Activated CD4-positive, alpha-beta T cell treated with anti-CD3 and anti-CD28 coated beads for 48 hours (primary cell): ENCODE measurements at regions not wholly inside any gene's neighbourhood (a gene's known extent, or its start where the extent isn't known, plus 50 kb on each side); places are given as distances from the start of the nearest gene placed in this dataset.

Source experiments
- DNase-seq: peaks from one replicate; pipeline ENCODE4 v3.0.0-alpha.2; 2020

DNA sequence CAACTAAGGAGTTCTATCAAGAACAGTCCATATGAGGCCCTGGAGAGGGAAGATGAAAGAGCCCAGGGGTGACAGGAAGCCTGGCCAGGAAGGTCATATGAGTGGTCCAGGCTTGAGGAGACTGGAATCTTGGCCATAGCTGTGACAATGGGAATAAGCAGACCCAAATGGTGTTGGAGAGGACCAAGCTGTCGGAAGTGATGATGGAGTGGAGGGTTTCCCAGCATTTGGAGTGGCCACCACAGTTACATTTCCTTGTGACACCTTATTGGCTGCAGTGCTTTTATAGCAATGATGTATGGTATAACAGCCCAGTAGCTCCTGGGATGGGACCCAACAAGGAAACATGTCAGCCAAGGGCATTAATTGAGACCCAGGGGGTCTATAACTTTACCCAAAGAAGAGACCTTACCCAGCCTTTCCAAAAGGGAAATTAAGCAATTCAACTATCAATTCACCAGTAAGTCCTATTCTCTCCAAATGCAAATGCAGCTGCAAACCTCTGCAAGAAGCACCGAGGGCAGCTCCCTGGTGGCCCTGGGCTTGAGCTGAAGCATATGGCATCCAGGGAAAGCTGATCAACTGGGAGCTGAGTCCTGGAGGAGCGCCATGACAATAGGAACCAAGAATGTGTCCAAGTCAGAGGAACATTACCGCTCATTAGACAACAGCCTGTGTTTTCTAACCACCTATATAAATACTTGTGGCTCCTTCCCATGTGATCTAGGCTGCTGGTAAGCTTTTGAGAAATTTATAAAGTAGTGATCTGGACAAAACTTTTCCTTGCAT is 219.4 kb downstream of the SOD2 start:
- DNase-seq = no peak

DNA sequence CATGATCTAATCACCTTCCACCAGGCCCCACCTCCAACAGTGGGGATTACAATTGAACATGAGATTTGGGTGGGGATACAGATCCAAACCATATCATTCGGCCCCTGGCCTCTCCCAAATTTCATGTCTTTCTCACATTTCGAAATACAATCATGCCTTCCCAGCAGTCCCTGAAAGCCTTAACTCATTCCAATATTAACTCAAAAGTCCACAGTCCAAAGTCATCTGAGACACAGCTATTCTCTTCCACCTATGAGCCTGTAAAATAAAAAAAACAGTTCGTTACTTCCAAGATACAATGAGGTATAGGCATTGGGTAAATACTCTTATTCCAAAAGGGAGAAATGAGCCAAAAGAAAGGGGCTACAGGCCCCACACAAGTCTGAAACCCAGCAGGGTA is 222.6 kb downstream of the SOD2 start:
- no peak for DNase-seq

DNA sequence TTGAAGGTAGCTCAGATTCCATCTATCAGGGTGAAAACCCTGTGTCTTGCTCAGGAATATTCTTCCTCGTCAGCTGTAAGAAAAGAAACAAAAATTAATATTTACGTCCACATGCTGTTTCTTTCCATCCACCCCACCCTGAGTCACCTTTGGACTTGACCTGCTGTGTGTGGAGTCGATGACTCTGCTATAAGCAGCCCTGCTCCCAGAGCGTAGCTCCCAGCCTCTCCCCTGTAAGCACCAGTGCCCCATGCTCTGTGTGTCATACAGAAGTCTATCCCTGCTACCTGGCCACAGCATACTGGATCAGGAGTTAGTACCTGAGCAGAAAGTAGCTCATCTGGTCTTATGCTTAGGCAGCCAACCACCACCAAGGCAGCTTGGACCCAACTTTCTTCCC is 223.6 kb downstream of the SOD2 start:
- no peak for DNase-seq

DNA sequence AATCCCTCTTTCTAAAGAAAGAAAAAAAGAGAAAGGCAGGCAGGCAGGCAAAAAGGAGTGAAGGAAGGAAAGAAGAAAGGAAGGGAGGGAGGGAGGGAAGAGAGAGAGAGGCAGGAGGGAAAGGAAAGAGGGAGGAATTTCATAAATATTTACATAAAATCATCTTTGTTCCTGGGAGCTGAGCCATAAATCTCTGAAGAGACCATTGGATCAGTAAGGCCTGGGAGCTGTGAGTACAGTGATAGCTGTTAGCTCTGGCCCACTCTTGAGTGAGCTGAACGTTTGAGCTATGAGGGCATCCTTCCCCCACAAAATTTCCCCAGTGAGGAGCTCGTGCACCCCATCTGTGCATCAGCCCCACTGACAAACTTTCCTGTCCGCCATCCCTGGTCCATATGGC is 224.0 kb downstream of the SOD2 start:
- DNase-seq = no peak

DNA sequence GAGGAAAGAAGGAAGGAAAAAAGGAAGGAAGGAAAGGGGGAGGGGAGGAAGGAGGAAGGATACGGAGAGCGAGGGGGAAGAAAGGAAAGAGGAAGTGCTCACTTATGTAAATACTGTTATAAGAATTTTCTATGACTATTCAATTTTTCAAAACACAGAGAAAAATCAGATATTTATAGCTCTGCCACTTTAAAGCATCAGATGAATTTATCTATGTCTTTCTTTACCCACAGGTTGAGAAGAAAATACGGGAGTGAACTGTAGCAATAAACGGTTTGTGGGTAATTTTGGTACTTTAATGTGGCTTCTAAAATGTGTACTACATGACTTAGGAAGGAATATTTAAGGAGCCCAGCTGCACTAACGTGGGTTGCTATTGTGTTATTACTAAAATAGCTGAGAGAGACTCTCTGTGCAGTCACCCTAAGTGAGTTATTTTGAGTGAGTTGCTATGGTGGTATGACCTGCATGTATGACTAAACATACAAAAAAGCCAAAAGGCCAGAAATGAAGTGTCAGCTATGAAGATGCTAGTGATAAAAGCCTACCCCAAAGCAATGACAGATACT is 225.5 kb downstream of the SOD2 start:
- no peak for DNase-seq

DNA sequence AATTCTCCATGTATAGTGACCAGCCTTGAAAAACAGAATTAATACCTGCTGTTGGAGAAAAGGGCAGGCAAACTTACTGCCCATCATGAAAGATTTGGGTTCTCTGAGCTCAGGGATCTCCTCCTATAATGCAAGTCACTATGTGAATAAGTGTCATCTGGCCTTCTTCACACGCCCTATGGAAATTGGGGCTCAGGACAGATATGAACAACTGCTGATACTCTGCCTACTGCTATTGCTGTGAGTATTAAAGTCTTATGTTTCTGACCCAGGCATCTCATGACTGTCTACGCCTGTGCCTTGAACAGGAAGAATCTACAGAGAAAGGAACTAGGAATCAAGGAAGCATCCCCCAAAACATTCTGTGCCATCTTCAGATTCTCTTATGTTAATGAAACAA is 226.1 kb downstream of the SOD2 start:
- no peak for DNase-seq

DNA sequence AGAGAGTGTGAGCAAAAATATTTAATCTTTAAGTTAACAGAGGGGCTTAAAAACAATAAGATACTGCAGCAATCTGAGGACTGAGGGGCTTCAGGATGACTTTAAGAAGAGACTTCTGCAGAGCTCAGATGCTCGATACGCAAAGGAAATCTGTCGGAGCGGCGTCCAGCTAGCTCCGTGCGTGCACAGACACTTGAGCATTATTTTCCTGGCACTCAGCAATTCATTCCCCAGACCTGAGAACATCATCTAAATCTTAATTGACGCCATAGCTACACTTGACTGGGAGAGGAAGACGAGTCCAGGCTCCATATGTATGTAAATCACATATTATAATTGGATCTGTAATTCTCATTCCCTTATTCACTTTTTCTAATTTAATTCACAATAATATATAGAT is 228.2 kb downstream of the SOD2 start:
- no peak for DNase-seq

DNA sequence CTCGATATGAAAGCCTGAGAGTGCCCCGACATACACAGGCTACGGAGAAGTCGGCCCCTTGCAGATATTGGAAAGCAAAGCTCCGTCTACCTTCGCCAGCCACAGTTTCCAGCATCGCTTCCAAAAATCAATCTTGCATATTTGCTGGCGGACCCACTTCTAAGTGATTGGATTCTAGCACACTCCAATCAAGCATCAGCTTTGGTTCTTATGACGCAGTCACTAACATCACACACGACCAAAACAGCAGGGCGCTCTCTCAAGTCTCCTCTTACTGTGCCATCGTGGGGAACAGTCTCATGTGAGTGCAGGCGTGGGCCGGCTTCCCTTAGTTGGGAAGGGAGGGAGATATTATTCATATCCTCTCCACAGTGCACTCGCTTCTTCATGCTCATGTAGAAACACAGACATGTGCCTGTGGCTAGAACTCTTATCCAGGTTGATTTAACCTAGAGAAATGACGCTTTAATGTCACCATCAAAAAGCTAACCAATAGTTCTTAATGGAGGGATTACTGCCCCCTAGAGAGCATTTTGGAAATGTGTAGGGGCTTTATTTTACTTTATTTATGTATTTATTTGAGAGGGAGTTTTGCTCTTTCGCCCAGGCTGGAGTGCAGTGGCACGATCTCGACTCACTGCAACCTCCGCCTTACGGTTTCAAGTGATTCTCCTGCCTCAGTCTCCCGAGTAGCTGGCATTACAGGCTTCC is 229.8 kb downstream of the SOD2 start:
- no peak for DNase-seq

DNA sequence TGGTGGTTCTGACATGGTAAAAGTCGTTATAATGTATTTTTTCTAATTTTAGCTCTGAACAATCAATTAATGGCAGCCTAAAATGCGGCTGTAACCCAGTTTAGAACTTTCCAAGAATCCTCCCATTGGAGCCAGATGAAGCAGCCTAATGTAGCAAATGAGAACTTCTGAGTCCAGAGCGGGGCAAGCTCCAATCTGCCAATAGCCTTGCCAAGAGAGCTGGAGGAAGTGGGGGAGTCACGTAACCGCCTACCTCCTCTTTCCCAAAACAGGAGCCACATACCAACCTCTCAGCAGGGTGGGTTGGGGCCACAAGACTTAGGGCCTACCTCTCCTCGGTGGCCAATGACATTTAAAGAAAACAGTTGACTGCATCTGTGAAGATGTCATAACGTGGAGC is 230.6 kb downstream of the SOD2 start:
- DNase-seq = no peak

DNA sequence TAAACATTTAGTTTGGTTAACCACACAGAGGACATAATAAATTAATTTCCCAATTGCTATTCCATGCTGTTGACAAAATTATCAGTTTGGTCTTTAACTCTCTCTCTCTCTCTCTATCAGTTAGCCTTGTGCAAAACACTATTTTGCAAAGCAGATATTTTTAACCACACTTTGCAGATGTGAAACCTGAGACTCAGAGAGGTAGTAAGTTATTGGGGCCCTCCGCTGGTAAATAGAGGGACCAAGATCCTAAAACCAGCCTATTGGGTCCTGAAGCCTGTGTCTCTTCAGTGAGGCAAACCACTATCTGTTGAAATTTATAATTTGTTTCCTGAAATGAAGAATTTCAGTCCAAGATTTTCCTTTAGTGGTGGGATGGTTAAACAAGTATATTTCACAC is 231.0 kb downstream of the SOD2 start:
- no peak for DNase-seq

DNA sequence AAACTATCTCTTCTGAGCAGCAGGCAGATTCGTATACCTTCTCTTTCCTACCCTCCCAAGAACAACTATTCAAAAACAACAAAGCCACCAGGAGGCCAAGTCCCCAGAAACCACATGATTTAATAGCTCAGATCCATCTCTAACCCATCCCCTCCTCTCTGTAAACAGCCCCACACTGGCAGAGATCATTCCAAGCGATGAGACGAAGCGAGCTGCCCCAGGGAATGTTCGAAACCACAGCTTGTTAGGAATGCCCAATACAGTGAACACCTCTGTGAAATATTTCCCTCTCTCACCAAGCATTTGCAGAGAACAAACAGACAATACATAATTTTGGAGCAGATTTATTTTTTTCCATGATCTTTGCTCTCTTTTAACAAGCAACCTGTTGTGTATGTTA is 231.8 kb downstream of the SOD2 start:
- DNase-seq = no peak

DNA sequence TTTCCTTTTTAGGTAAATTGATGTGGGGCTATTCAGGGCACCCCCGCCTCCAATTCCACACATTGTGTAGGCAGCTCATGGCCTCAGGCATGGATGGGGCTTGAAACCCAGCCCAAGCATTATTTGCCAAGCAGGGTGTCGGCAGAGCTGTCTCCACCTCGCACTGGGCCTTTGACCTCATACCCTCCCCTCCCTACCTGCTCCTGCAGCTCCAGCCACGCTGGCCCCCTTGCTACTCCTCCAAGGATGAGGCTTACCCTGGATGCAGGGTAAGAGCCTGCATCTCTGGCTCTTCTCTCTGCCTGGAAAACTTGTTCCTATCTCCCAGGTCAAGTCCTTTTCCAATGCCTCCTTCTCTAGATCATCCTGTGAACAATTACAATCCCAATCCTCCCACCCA is 232.6 kb downstream of the SOD2 start:
- no peak for DNase-seq

DNA sequence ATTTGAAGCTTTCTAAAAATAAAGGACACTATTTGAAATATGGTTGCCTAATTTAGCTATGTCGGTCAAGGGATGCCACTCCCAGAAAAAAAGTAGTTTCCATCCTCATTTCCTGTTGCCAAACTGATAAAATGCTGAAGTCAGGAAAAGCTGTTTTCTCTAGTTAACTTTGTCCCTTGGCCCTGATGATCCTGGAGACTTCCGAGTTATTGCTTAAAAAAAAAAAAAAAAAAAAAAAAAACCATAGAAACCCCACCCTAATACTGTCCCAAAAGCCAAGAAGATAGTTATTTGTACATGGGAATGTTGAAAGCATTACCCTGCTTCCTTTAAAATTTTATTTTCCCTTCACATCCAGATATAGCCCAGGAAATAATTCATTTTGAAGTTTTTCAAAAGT is 236.7 kb downstream of the SOD2 start:
- no peak for DNase-seq

DNA sequence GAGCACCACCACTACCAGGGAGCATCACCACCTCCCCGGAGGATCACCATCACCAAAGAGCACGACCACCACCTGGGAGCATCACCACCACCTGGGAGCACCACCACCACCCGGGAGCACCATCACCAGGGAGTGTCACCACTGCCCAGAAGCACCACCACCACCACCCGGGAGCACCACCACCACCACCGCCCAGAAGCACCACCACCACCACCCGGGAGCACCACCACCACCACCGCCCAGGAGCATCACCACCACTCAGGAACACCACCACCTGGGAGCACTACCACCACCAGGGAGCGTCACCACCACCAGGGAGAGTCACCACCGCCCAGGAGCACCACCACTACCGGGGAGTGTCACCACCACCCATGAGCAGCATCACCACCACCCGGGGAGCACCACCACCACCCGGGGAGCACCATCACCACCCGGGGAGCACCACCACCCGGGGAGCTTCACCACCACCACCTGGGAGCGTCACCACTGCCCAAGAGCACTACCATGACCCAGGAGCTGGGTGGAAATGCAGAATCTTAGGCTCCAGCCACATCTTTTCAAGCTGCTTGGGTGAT is 237.3 kb downstream of the SOD2 start:
- no peak for DNase-seq

DNA sequence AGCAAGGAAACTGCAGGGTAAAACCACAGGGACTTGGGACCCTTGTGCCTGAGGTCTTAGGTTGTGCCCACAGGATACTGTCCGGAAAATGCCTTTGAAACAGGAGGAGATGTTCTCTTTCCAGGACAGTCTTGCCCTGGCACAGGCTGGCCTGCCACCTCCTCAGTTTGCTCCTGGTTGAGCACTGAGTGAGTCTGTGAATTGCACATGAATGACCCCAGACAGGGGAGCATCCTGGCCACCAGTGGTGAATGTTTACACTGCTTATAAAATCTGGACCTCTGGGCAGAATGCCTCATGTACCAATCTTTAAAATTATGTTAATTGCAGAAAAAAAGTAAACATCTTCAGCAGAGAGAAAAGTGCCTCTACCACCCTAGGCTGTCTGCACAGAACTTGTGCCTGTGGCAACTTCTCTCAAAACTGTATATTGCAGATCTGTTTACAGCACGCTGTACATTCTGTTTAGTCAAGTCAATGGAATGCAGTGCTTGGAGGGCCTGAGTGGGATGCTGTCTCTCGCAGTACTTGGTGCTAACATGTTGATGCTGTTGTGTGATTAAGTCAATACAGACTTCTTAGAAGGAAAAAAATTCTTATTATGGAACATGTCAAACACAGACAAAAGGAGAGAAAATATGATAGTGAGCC is 242.1 kb downstream of the SOD2 start:
- DNase-seq = no peak

DNA sequence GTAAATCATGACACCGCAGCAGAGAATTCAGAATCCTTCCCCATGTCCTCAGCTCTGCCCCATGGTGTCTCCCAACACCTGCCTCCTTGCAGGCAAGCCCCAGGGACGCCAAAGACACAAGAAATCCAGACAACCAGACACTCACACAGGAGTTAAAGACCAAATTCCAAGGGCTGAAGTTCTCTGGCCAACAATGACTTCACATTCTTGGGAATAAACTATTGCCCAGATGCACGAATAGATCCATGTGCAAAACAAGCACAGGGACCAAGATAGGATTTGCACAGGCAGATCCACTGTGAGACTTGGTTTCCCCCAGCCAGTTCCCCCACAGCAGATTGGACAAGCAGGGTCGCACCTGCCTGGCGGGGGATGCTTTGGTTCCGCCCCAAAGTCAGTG is 246.7 kb downstream of the SOD2 start:
- DNase-seq = no peak

DNA sequence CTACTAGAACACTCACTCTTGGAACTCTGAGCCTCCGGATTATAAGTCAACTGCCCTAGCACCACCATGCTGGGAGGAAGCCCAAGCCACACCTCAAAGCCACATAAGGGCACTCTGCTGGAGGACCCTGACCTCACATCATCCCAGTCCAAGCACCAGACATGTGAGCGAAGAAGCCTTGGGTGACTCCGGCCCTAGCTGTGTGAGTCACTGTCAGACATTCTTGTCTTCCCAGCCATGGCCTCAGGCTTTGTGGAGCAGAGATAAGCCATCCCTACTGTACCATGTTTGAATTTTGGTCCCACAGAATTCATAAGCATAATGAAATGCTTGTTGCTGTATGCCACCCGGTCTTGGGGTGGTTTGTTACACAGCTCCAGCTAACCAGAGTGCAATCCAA is 247.7 kb downstream of the SOD2 start:
- DNase-seq = no peak

DNA sequence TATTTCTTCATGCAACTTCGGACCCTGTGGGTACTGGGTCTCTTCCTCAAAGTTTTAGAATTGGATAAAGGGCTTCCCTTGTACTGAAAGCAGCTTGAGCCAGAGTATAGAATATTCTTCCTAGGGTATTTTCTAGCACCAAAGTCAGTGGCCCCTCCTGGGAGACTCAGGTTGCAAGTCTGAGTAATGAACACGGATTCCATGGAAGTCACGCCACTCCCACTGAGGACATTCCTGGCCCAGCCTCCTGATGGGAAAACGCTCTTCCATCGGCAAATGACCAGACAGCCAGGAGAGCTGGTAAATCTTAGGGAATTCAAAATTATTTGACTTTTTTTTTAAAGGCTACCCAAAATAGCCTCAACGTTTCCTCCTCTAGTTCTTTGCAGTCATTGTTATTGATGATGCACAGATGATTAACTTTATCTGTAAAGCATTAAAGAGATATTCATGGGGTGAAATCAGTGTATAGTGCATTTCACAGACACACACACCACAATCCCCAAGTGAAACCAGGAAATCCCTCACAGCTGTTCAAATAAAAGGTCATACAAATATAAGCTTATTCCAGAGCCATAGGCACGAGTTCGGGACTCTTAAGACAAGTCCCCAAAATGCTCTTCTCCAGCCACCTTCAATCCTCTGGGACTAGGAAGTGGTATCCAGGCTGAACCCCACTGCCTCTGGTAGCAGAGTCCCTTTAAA is 248.8 kb downstream of the SOD2 start:
- DNase-seq = no peak

DNA sequence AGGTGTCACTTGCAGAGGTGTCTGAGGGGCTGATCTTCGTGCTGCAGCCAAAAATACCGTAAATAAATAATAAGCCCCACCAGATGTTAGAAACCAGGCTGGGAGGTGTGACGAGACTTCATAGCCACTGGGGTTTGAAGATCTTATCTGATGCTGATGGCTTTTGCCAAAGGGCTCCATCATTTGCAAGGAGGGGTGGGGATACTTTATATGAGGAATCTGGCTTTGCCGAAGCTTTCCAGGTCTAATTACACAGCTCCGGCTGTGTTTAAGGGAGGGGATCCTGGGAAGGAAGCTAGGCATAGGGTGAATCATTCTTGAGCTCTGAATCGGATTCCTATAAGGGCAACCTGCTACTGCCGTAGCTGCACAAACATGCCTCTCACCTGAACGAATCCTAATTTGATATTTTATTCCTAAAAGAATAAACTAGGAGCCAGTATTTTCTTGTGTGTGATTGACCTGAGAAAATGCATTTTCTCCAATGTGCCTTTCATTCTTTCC is 249.6 kb downstream of the SOD2 start:
- DNase-seq = no peak

DNA sequence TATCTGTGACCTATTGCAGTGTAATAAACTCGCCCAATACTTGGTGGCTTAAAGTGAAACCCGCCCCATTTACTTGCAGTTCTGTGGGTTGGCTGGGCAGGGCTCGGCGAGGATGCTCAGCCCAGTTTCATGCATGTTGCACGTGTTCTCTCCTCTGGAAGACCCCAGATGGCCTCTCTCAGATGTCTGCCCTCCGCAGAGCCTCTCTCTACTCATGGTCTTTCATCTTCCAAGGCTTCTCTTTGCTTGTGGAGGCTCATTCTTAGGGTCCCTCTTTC is 251.4 kb downstream of the SOD2 start:
- DNase-seq = no peak

DNA sequence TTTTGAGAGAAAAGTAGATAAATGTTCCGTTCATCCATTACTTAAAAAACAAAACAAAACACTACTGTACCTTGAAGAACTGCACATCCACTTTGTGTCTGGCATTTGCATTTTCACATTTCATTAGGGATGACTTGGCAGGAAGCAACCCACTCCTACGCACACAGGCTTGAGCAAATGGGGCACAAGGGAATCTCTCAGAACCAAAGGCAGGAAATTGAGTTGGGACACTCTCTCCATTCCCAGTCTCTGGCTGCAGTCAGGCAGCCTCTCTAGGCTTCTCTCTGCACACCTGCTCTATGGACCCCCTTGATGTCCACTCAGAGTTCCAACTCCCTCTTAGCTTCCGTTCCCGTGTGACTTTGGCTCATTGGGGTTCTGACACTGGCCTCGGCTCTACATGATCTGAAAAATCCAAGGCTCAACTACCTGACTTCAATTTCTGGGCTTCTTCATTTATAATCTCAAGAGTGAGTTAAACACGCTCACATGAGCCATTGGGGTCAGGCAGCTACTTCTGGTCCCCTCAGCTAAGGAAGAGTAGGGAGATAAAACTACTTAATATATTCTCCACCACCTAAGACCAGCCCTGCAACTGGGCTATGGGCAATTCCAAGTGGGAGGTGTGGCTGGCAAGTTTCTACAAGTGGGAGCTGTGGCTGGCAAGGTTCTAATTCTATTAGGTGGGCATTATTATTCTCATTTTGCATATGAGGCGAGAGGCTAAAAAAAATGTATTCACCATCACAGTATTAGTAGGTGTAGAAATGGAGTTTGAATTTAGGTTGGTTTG is 251.9 kb downstream of the SOD2 start:
- DNase-seq = no peak

DNA sequence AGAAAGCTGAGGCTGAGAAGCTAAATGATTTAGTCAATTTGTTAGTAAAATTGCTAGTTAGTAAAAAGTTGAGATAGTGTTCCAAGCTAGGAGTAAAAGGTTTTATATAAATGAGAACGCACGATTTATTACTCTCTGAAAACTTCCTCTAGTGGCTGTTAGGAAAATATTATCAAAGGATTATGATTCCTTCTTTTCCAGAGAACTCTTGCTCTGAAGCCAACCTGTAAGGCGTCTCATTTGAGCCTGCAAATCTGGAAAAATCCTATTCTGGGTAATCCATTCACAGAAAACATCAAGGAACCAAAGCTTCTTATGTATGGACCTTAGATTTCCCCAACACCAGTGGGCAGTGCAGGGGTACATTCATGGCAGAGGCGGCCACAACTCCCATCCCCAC is 252.7 kb downstream of the SOD2 start:
- no peak for DNase-seq
